Activated T-helper 17 cell treated with anti-CD3 and anti-CD28 coated beads, Interleukin-2, amount 50 U/mL, for 72 hours (primary cell): ENCODE measurements at regions not wholly inside any gene's neighbourhood (a gene's known extent, or its start where the extent isn't known, plus 50 kb on each side); places are given as distances from the start of the nearest gene placed in this dataset.

Source experiments
- ATAC-seq: fragments of 150-1000 bp; cut with Tn5 transposase; replicated peaks from 2 replicates; pipeline ENCODE4 v1.10.0; 2021; ENCODE audit warnings: mild to moderate bottlenecking, moderate library complexity
- H3K27ac Mint-ChIP-seq: one replicate; pipeline ENCODE4 v1.8.0; 2022; ENCODE audit warnings: mixed read lengths
- H3K27me3 Mint-ChIP-seq: one replicate; pipeline ENCODE4 v1.8.0; 2022; ENCODE audit warnings: mixed read lengths
- H3K36me3 Mint-ChIP-seq: one replicate; pipeline ENCODE4 v1.8.0; 2022; ENCODE audit warnings: low read depth, mild to moderate bottlenecking, mixed read lengths
- H3K4me1 Mint-ChIP-seq: one replicate; pipeline ENCODE4 v1.8.0; 2022; ENCODE audit warnings: mixed read lengths
- H3K4me3 Mint-ChIP-seq: one replicate; pipeline ENCODE4 v1.8.0; 2022; ENCODE audit warnings: mild to moderate bottlenecking, mixed read lengths
- H3K9me3 Mint-ChIP-seq: one replicate; pipeline ENCODE4 v1.8.0; 2022; ENCODE audit warnings: mixed read lengths

DNA sequence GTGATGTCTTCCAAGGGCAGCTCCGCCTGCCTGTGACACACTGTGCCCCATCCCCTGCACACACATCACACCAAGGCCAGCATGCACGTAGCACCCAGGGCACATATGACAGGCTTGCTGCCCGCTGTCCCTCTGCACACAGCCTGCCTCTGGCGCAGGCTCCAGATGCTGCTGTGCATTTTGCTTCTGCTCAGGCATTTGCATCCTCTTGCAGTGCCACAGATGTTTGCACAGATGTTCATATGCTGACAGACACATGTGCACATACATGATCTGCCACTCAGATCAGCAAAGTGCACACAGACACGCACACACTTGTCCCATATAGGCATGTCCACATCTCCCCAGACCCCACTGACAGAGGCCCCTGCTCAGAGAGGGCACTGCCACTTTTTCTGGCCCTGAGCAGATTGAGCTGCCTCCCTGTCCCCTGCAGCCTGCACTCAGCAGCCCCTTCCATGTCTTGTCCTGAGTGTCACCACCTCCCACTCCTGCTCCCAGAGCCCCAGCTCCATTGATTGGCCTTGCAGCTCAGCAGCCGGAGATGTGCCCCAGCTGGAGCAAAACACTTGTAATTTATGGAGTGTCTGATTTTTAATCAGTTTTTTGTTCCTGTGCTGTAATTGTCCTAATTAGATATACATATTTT is 115.1 kb upstream of the RPL38 start:
- peaks cover 14% of the 10 kb centered on the region for H3K9me3 Mint-ChIP-seq
- no peak overlapping the region for H3K27ac Mint-ChIP-seq
- no peaks in the 10 kb centered on the region for H3K4me1 Mint-ChIP-seq
- H3K27me3 Mint-ChIP-seq, result peaks cover 22% of the 10 kb centered on the region
- ATAC-seq, result no peak
- H3K4me3 Mint-ChIP-seq, result no peak overlapping the region
- H3K36me3 Mint-ChIP-seq, result no peaks in the 10 kb centered on the region

DNA sequence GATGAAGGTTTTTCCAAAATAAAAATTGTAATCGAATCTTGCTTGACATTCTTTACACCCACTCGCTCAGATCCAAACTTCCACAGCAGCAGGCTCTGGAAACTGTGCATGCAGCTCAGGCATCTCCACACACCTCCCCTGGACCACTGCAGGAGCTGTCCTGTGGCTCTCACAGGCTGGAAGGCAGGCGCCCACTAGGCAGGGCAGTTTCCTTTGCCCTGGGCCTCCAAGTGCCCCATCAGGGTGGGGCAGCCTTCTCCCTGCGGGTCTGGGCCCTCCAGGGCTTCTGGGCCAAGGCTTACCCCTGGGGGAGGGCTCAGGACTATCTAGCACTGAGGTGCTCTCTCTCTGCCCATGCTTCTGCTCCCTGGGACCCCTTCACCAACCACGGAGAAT is 114.5 kb upstream of the RPL38 start:
- Mint-ChIP-seq H3K9me3 (peaks cover 14% of the 10 kb centered on the region), H3K4me1 (no peaks in the 10 kb centered on the region), H3K36me3 (no peaks in the 10 kb centered on the region), H3K27ac (no peak overlapping the region), H3K4me3 (no peak overlapping the region), H3K27me3 (peaks cover 22% of the 10 kb centered on the region)
- no peak for ATAC-seq

DNA sequence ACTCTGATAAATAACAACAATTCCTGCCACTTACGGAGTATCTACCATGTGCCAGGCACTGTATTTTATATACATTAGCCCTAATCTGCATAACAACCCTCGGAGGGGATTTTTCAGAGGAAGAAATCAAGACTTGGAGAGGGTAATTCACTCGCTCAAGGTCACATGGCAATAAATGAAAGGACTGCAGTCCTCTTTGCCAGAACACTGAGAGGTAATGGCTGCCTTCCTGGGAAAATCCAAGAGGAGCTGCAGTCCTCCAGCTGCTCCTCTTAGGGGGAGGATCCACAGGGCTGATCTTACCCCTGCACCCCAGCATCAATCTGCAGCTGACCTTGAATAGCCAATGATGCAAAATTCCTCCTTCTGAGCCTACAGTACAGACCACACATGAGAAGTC is 114.1 kb upstream of the RPL38 start:
- Mint-ChIP-seq H3K27me3 (peaks cover 22% of the 10 kb centered on the region), H3K27ac (no peak overlapping the region), H3K9me3 (peaks cover 14% of the 10 kb centered on the region), H3K36me3 (no peaks in the 10 kb centered on the region), H3K4me1 (no peaks in the 10 kb centered on the region), H3K4me3 (no peak overlapping the region)
- no peak for ATAC-seq

DNA sequence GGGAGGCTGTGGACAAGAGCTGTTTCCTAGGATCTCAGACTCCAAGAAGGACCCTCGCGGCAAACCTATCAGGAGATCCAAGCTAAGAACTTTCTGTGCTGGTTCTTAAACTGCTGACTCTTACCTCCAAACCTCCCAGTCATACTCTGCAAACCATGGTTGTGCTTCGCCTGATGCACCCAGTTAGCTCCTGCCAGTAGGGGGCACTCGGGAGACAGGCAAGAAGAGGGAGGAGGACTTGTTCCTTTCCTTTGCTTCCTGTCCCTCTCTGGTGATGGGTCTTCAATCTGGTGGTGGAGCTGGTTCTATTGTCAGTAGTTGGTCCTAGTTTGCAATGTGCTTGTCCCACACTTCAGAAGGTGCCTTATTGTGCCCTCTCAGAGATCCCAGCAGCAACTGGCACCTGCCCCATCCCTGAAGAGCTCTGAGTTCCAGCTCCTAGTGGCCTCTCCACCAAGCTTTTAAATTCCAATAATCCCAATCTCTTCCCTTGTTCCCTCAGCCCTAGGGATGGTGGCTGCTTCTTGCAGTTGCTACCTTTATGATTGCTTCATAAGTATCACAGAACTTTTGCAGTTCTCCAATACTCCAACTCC is 113.5 kb upstream of the RPL38 start:
- H3K9me3 Mint-ChIP-seq, result peaks cover 12% of the 10 kb centered on the region
- H3K27me3 Mint-ChIP-seq, result peaks cover 22% of the 10 kb centered on the region
- no peaks in the 10 kb centered on the region for H3K4me1 Mint-ChIP-seq
- peak; percentile 52 for ATAC-seq
- no peak overlapping the region for H3K27ac Mint-ChIP-seq
- no peaks in the 10 kb centered on the region for H3K36me3 Mint-ChIP-seq
- H3K4me3 Mint-ChIP-seq, result no peak overlapping the region

DNA sequence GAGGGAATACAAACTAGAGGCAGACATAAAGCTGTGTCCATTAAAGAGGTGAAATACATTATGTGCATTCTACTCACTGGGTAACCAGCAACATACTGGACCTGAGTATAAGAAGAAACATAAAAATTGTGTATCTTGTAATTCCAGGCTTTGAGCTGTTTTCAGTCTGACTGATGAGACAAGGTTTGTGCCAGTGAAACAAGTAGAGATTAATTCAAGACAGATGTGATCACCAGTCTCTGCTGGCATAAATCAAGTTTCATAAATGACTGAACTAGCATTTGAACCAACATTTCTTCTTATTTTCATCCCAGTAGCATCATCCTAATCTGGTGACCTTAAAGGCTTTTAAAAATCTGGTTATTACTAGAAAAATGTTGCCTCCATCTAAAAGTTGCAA is 108.8 kb upstream of the RPL38 start:
- no peak for ATAC-seq

DNA sequence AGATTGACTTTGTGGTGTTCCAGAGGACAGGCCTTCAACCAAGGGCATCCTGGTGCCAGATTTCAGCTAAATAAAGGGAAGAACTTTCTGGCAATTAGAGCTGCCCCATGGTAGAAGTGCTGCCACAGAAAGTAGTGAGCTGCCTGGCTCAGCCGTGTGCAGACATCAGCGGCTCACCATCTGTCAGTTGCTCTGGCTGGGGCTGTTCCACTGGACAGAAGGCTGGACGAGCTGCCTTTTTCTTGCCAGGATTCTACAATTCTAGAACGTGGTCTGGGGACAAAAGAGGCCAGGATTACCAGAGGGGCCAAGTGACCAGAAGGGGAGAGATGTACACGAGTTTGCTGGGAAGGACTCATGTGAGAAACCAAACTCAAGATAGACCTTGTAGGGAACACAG is 107.0 kb upstream of the RPL38 start:
- Mint-ChIP-seq H3K27ac (no peak overlapping the region), H3K4me3 (no peak overlapping the region), H3K27me3 (peaks cover 10% of the 10 kb centered on the region), H3K36me3 (no peaks in the 10 kb centered on the region), H3K4me1 (no peaks in the 10 kb centered on the region), H3K9me3 (no peaks in the 10 kb centered on the region)
- no peak for ATAC-seq

More for the DNA sequence above, 108.8 kb upstream of the RPL38 start:
- Mint-ChIP-seq H3K27ac (no peak overlapping the region), H3K9me3 (peaks cover 4% of the 10 kb centered on the region), H3K4me3 (no peak overlapping the region), H3K4me1 (no peaks in the 10 kb centered on the region), H3K27me3 (peaks cover 9% of the 10 kb centered on the region), H3K36me3 (no peaks in the 10 kb centered on the region)

DNA sequence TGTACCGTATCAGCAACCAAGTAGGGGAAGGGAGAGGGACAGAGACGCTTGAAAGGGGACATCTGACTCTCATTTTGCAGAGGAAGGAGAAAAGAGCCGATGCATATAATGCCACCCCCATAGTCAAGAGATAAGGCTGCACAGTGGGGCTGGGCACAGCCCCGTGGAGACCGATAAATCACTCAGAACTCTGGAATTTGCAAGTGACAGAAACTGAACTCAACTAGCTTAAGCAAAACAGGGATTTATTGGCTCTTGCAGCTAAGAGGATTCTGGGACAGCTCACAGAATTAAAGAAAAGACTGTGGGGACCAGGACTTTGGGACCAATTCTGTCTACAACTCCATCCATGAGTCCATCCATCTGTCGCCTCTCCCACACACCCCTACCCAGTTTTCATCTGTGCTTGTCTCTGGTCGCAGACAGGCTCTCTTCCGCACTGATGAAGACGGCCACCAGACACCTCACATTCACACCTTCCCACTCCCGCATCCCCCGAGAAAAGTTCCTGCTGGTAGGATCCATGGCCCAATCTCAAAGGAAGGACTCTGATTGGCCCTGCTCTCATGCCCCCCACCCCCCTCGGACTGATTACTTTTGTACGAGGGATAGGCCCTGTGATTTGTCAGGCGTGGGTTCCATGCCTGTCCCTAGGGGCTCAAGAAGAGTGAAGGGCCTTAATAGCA is 105.9 kb upstream of the RPL38 start:
- H3K4me3 Mint-ChIP-seq, result no peak overlapping the region
- H3K9me3 Mint-ChIP-seq, result no peaks in the 10 kb centered on the region
- H3K4me1 Mint-ChIP-seq, result no peaks in the 10 kb centered on the region
- H3K36me3 Mint-ChIP-seq, result no peaks in the 10 kb centered on the region
- ATAC-seq, result no peak
- peaks cover 18% of the 10 kb centered on the region for H3K27me3 Mint-ChIP-seq
- no peak overlapping the region for H3K27ac Mint-ChIP-seq

DNA sequence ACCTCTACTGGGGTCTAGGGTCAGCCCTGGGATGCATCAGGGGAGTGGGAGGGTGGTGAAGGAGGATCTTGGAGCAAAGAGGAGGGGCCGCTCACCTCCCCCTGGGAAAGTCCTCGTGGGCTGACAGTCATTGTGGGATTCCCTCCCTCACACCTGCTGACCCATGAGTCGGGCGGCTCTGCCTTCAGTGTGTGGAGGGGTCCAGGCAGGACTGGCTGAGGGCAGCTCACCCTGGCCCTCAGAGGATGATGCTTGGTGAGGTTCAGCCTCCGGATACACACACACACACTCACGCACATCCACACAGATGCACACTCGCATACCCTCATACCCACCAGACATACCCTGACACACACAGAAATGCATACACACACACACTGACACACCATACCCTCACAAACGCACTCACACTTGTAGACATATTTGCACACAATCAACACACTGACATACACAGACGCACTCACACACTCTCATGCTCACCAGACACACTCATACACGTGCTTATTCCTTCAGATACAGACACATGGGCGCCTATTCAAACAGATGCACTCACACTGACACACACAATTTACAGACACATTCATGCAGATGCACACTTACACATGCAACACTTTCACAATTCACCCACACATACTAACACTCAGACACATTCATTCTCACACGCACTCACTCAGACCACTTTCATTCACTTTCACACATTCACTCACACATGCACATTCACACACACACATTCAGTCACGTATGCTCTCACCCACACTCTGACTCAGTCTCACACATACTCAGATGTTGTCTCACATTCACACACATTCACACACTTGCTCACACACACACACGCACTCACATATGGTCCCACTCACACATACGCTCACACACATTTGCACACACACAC is 105.1 kb upstream of the RPL38 start:
- Mint-ChIP-seq H3K4me3 (no peak overlapping the region), H3K27me3 (peaks cover 18% of the 10 kb centered on the region), H3K27ac (no peak overlapping the region), H3K36me3 (no peaks in the 10 kb centered on the region), H3K4me1 (no peaks in the 10 kb centered on the region), H3K9me3 (no peaks in the 10 kb centered on the region)
- ATAC-seq, result no peak

DNA sequence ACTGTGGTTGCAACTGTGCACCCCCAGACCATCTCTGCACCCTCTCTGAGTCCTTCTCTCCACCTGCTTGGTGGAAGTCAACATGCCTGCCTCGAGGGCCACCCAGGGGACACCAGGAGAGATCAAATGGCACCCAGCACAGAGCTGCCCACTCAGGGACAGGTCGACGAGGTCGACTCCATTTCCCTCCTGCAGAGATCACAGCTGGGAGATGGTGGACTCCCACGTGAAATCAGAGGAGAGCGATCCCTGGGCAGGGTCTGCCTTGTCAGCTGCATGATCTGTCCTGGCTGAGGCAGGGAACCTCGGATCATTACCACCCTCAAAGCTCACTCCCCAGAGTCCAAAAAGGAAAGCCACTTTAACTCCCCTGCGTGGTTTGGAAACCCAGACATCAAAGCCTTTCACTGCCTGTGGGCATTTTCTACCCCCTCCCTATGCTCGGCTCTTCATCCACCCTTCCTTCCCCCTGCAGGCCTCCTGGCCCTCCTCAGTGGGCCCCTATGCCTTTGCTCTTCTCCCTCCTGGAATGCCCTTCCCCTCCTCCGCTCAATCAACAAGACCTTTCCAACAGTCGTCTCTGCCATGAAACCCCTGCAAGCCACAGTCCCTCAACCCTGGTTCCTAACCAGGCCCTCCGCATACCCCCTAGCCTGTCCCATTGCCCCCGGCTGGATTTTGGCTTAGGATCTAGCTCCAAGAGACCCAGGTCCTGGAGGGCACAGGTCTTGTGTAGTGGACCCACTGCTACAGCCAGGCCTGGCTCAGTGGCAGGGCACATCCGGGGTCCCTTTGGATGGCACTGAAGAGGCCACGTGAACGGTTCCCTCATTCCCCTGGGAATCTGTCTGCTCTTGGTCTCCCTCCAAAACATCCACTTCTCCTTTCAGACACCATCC is 103.8 kb upstream of the RPL38 start:
- Mint-ChIP-seq H3K36me3 (no peaks in the 10 kb centered on the region), H3K4me1 (no peaks in the 10 kb centered on the region), H3K27me3 (peaks cover 18% of the 10 kb centered on the region), H3K9me3 (no peaks in the 10 kb centered on the region), H3K27ac (no peak overlapping the region), H3K4me3 (no peak overlapping the region)
- ATAC-seq, result no peak

DNA sequence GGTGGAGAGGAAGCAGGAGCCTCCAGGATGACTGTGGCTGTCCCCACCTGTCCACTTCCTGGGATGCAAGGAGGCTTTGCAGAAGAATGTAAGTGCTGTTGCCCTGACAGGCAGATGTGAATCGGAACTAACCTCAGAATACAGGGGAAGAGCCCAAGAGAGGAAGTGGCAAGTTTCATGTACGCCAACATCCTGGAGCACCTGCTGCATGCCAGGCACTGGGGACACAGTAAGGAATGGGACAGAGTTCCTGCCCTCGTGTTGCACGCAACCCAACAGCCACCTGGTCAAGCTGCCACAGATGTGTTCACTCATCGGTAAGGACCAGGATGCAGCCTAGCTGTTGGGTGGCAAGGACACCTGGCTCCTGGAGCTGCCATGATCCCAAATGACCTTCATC is 98.6 kb upstream of the RPL38 start:
- ATAC-seq, result no peak

DNA sequence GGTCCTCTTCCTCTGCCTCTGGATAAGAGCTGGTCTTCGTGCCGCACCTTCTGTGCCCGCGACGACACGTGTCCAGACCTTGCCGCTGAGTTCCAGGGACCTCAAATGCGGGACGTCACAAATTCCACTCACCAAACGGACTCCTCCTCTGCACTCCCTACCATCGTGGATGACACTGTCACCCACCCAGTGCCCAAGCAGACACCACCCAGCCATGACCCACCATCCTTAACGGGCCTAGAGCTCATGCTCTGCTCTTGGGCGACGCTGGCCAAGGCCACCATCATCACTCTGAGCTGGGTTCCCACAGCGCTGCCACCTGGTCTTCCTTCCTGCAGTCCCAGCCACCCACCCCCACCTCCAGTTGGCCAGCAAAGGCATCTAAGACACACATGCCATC is 96.4 kb upstream of the RPL38 start:
- no peak for ATAC-seq
- Mint-ChIP-seq H3K9me3 (no peaks in the 10 kb centered on the region), H3K4me1 (no peaks in the 10 kb centered on the region), H3K36me3 (no peaks in the 10 kb centered on the region), H3K4me3 (no peak overlapping the region), H3K27me3 (peaks cover 24% of the 10 kb centered on the region), H3K27ac (no peak overlapping the region)

More for the DNA sequence above, 98.6 kb upstream of the RPL38 start:
- H3K27me3 Mint-ChIP-seq, result peaks cover 34% of the 10 kb centered on the region
- no peaks in the 10 kb centered on the region for H3K9me3 Mint-ChIP-seq
- no peaks in the 10 kb centered on the region for H3K4me1 Mint-ChIP-seq
- H3K36me3 Mint-ChIP-seq, result no peaks in the 10 kb centered on the region
- H3K4me3 Mint-ChIP-seq, result no peak overlapping the region
- H3K27ac Mint-ChIP-seq, result no peak overlapping the region

DNA sequence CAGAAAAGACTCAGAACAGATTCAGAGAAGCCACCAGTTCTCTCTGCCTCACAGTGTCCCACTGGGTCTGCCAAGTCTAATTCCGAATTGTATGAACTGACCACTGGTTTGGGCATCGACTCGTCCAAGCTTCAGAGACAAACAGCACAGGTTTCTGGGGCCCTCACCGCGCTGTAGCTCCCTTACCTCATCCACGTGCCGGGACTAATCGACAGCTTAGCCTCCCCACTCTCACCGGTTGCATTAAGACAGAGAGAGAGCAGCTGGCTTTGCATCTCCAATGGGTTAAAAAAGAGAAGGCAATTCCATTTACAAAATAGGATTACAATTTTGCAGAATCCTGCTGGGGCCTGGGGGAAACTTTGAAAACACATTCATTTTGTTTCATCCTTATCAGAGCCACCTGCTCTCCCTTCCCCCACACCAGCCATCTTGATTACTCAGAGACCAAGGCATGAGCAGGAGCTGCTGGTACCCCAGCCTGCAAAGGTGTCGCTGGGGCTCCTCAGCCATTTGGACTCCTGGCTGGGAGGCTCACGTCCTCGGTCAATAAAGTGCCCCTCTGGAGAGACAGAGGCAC is 95.3 kb upstream of the RPL38 start:
- H3K27me3 Mint-ChIP-seq, result peaks cover 19% of the 10 kb centered on the region
- no peak overlapping the region for H3K4me3 Mint-ChIP-seq
- ATAC-seq, result no peak
- H3K9me3 Mint-ChIP-seq, result no peaks in the 10 kb centered on the region
- no peaks in the 10 kb centered on the region for H3K4me1 Mint-ChIP-seq
- no peak overlapping the region for H3K27ac Mint-ChIP-seq
- H3K36me3 Mint-ChIP-seq, result no peaks in the 10 kb centered on the region

DNA sequence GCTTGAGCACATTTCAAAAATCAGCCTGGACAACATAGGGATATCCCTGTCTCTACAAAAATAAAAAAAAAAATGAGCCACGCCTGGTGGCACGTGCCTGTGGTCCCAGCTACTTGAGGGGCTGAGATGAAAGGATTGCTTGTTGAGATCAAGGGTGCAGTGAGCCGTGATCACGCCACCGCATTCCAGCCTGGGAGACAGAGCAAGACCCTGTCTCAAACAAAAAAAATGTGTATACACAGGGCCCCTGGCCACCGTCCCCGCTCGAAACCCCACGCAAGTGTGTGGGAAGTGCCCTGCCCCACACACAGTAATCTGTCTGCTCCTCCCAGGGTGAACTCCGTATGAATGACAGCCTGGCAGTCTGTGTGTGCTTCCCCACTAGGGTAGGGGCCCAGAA is 93.0 kb upstream of the RPL38 start:
- Mint-ChIP-seq H3K4me1 (no peaks in the 10 kb centered on the region), H3K9me3 (no peaks in the 10 kb centered on the region), H3K4me3 (no peak overlapping the region), H3K27me3 (peaks cover 19% of the 10 kb centered on the region), H3K27ac (no peak overlapping the region), H3K36me3 (no peaks in the 10 kb centered on the region)
- ATAC-seq, result no peak
